Immature natural killer cell (primary cell): ENCODE measurements at regions not wholly inside any gene's neighbourhood (a gene's known extent, or its start where the extent isn't known, plus 50 kb on each side); places are given as distances from the start of the nearest gene placed in this dataset.
A peak's percentile ranks its signal among the peaks of the same experiment; 100 is the strongest.
"Not testable (repeated sequence)": the region's sequence is repeated elsewhere in the genome, so short reads cannot be mapped to it uniquely, and the experiment has no call there.

Source experiments
- DNase-seq, 3 donors: peaks; one replicate each; pipeline ENCODE4 v3.0.0; 2022; ENCODE audit warnings: mixed read lengths in 1 of 3
- H3K27ac Mint-ChIP-seq, 6 donors: one replicate each; pipeline ENCODE4 v1.8.0; 2020; ENCODE audit warnings: mixed read lengths in 6 of 6, mild to moderate bottlenecking in 5 of 6, inconsistent platforms in 4 of 6, moderate library complexity in 3 of 6
- H3K27me3 Mint-ChIP-seq, 3 donors: one replicate each; pipeline ENCODE4 v1.8.0; 2020 to 2021; ENCODE audit warnings: low read depth in 3 of 3, mild to moderate bottlenecking in 3 of 3, mixed read lengths in 3 of 3, moderate library complexity in 3 of 3, inconsistent platforms in 1 of 3
- H3K36me3 Mint-ChIP-seq, 3 donors: one replicate each; pipeline ENCODE4 v1.8.0; 2020; ENCODE audit warnings: mixed read lengths in 3 of 3, inconsistent platforms in 2 of 3, mild to moderate bottlenecking in 2 of 3
- H3K4me1 Mint-ChIP-seq, 2 donors: one replicate each; pipeline ENCODE4 v1.8.0; 2020; ENCODE audit warnings: inconsistent platforms in 2 of 2, mild to moderate bottlenecking in 2 of 2, mixed read lengths in 2 of 2, moderate library complexity in 1 of 2
- H3K4me3 Mint-ChIP-seq, 5 donors: one replicate each; pipeline ENCODE4 v1.8.0; 2020; ENCODE audit warnings: mild to moderate bottlenecking in 5 of 5, mixed read lengths in 5 of 5, inconsistent platforms in 3 of 5, moderate library complexity in 3 of 5
- H3K9me3 Mint-ChIP-seq, 6 donors: one replicate each; pipeline ENCODE4 v1.8.0; 2020; ENCODE audit warnings: mild to moderate bottlenecking in 6 of 6, mixed read lengths in 6 of 6, inconsistent platforms in 4 of 6, moderate library complexity in 3 of 6

GRCh38 chr1:244297616-244298015, 154.1 kb downstream of the ADSS2 start:
- H3K27ac Mint-ChIP-seq = peak overlapping the region in 4 of 6 donors; percentile 14 to 76 (median 65)
- H3K4me3 Mint-ChIP-seq = peak overlapping the region in 2 of 5 donors; percentile 7 to 29
- no peaks in the 10 kb centered on the region for H3K9me3 Mint-ChIP-seq
- H3K36me3 Mint-ChIP-seq = peaks cover 3 to 12% (median 4%) of the 10 kb centered on the region in 3 donors
- H3K27me3 Mint-ChIP-seq = peaks cover 0 to 2% (median 2%) of the 10 kb centered on the region in 3 donors
- H3K4me1 Mint-ChIP-seq = peaks cover 29 to 56% of the 10 kb centered on the region in 2 donors
- peak in 2 of 3 donors; percentile 25 to 28 for DNase-seq

GRCh38 chr1:244300029-244300375, 151.7 kb downstream of the ADSS2 start:
- DNase-seq, H3K9me3 Mint-ChIP-seq, H3K27me3 Mint-ChIP-seq, H3K36me3 Mint-ChIP-seq: not testable (repeated sequence)
- H3K4me3 Mint-ChIP-seq = peak overlapping the region; percentile 83 to 91 (median 85)
- peak overlapping the region in 5 of 6 donors; percentile 88 to 97 (median 95) for H3K27ac Mint-ChIP-seq
- peaks cover 45 to 73% of the 10 kb centered on the region in 2 donors for H3K4me1 Mint-ChIP-seq

GRCh38 chr1:244301595-244302130, 150.0 kb downstream of the ADSS2 start:
- DNase-seq = no peak
- Mint-ChIP-seq H3K27me3 (peaks cover 2% of the 10 kb centered on the region in 3 donors), H3K27ac (peak overlapping the region; percentile 31 to 79 (median 46)), H3K4me3 (peak overlapping the region in 4 of 5 donors; percentile 6 to 50 (median 31)), H3K9me3 (no peaks in the 10 kb centered on the region), H3K36me3 (no peaks in the 10 kb centered on the region), H3K4me1 (peaks cover 48 to 79% of the 10 kb centered on the region in 2 donors)

- no peak for DNase-seq
- peak overlapping the region; percentile 13 to 70 (median 42) for H3K27ac Mint-ChIP-seq
- peaks cover 2% of the 10 kb centered on the region in 3 donors for H3K27me3 Mint-ChIP-seq
- H3K36me3 Mint-ChIP-seq = peaks cover 0 to 4% (median 2%) of the 10 kb centered on the region in 3 donors
- H3K9me3 Mint-ChIP-seq = no peaks in the 10 kb centered on the region
- no peak overlapping the region for H3K4me3 Mint-ChIP-seq
- peaks cover 46 to 74% of the 10 kb centered on the region in 2 donors for H3K4me1 Mint-ChIP-seq
Measured at GRCh38 chr1:244302876-244303609, 148.7 kb downstream of the ADSS2 start.

- peaks cover 46 to 74% of the 10 kb centered on the region in 2 donors for H3K4me1 Mint-ChIP-seq
- no peaks in the 10 kb centered on the region for H3K9me3 Mint-ChIP-seq
- H3K27me3 Mint-ChIP-seq = peaks cover 0 to 2% (median 2%) of the 10 kb centered on the region in 3 donors
- peak overlapping the region in 1 of 6 donors; percentile 77 for H3K27ac Mint-ChIP-seq
- no peak overlapping the region for H3K4me3 Mint-ChIP-seq
- peaks cover 4 to 10% (median 7%) of the 10 kb centered on the region in 3 donors for H3K36me3 Mint-ChIP-seq
- no peak for DNase-seq
Measured at GRCh38 chr1:244303610-244303969, 148.1 kb downstream of the ADSS2 start.

- Mint-ChIP-seq H3K27me3 (peaks cover 0 to 2% (median 2%) of the 10 kb centered on the region in 3 donors), H3K27ac (peak overlapping the region in 5 of 6 donors; percentile 21 to 68 (median 39))
Measured at GRCh38 chr1:244304156-244304555, 147.6 kb downstream of the ADSS2 start.

GRCh38 chr1:244304656-244305055, 147.1 kb downstream of the ADSS2 start:
- H3K27me3 Mint-ChIP-seq = peaks cover 0 to 2% (median 2%) of the 10 kb centered on the region in 3 donors
- peak overlapping the region; percentile 7 to 68 (median 30) for H3K27ac Mint-ChIP-seq
- H3K9me3 Mint-ChIP-seq = no peaks in the 10 kb centered on the region
- H3K36me3 Mint-ChIP-seq = peaks cover 10 to 11% (median 10%) of the 10 kb centered on the region in 3 donors
- peaks cover 47 to 76% of the 10 kb centered on the region in 2 donors for H3K4me1 Mint-ChIP-seq
- no peak for DNase-seq
- no peak overlapping the region for H3K4me3 Mint-ChIP-seq

More at GRCh38 chr1:244304156-244304555, 147.6 kb downstream of the ADSS2 start:
- Mint-ChIP-seq H3K4me1 (peaks cover 47 to 76% of the 10 kb centered on the region in 2 donors), H3K36me3 (peaks cover 6 to 11% (median 10%) of the 10 kb centered on the region in 3 donors), H3K9me3 (no peaks in the 10 kb centered on the region), H3K4me3 (no peak overlapping the region)
- DNase-seq = no peak

- H3K27ac Mint-ChIP-seq = peak overlapping the region in 4 of 6 donors; percentile 32 to 81 (median 72)
- H3K9me3 Mint-ChIP-seq = no peaks in the 10 kb centered on the region
- peaks cover 48 to 78% of the 10 kb centered on the region in 2 donors for H3K4me1 Mint-ChIP-seq
- H3K4me3 Mint-ChIP-seq = no peak overlapping the region
- H3K27me3 Mint-ChIP-seq = peaks cover 0 to 2% (median 2%) of the 10 kb centered on the region in 3 donors
- peaks cover 10 to 14% (median 13%) of the 10 kb centered on the region in 3 donors for H3K36me3 Mint-ChIP-seq
- DNase-seq = no peak
Measured at GRCh38 chr1:244305776-244306341, 145.8 kb downstream of the ADSS2 start.

GRCh38 chr1:244306544-244306943, 145.2 kb downstream of the ADSS2 start:
- peaks cover 16 to 21% (median 17%) of the 10 kb centered on the region in 3 donors for H3K36me3 Mint-ChIP-seq
- peaks cover 49 to 81% of the 10 kb centered on the region in 2 donors for H3K4me1 Mint-ChIP-seq
- no peak overlapping the region for H3K4me3 Mint-ChIP-seq
- H3K27ac Mint-ChIP-seq = peak overlapping the region in 3 of 6 donors; percentile 71 to 81 (median 72)
- DNase-seq = no peak
- no peaks in the 10 kb centered on the region for H3K9me3 Mint-ChIP-seq
- peaks cover 0 to 2% (median 0%) of the 10 kb centered on the region in 3 donors for H3K27me3 Mint-ChIP-seq

GRCh38 chr1:244309191-244309590, 142.5 kb downstream of the ADSS2 start:
- DNase-seq, H3K9me3 Mint-ChIP-seq, H3K4me3 Mint-ChIP-seq, H3K27me3 Mint-ChIP-seq: not testable (repeated sequence)
- H3K27ac Mint-ChIP-seq = peak overlapping the region in 3 of 6 donors; percentile 27 to 68 (median 29)
- H3K4me1 Mint-ChIP-seq = peaks cover 58 to 76% of the 10 kb centered on the region in 2 donors
- H3K36me3 Mint-ChIP-seq = peaks cover 17 to 30% (median 28%) of the 10 kb centered on the region in 3 donors

GRCh38 chr1:244311784-244312532, 139.8 kb downstream of the ADSS2 start:
- peaks cover 23 to 42% (median 28%) of the 10 kb centered on the region in 3 donors for H3K36me3 Mint-ChIP-seq
- peaks cover 0 to 4% (median 0%) of the 10 kb centered on the region in 3 donors for H3K27me3 Mint-ChIP-seq
- no peaks in the 10 kb centered on the region for H3K9me3 Mint-ChIP-seq
- no peak overlapping the region for H3K4me3 Mint-ChIP-seq
- H3K27ac Mint-ChIP-seq = peak overlapping the region in 5 of 6 donors; percentile 31 to 79 (median 64)
- peaks cover 69 to 83% of the 10 kb centered on the region in 2 donors for H3K4me1 Mint-ChIP-seq
- no peak for DNase-seq

- peaks cover 0 to 4% (median 0%) of the 10 kb centered on the region in 3 donors for H3K27me3 Mint-ChIP-seq
- H3K4me3 Mint-ChIP-seq = no peak overlapping the region
- no peak for DNase-seq
- H3K4me1 Mint-ChIP-seq = peaks cover 74 to 85% of the 10 kb centered on the region in 2 donors
- H3K27ac Mint-ChIP-seq = peak overlapping the region in 2 of 6 donors; percentile 74 to 76
- no peaks in the 10 kb centered on the region for H3K9me3 Mint-ChIP-seq
- H3K36me3 Mint-ChIP-seq = peaks cover 16 to 37% (median 27%) of the 10 kb centered on the region in 3 donors
Measured at GRCh38 chr1:244313346-244313745, 138.4 kb downstream of the ADSS2 start.

GRCh38 chr1:244314921-244315559, 136.7 kb downstream of the ADSS2 start:
- Mint-ChIP-seq H3K4me1 (peaks cover 79 to 89% of the 10 kb centered on the region in 2 donors), H3K9me3 (no peaks in the 10 kb centered on the region), H3K27ac (peak overlapping the region; percentile 19 to 93 (median 76)), H3K4me3 (peak overlapping the region in 2 of 5 donors; percentile 16 to 47), H3K36me3 (peaks cover 12 to 32% (median 18%) of the 10 kb centered on the region in 3 donors), H3K27me3 (peaks cover 0 to 12% (median 7%) of the 10 kb centered on the region in 3 donors)
- no peak for DNase-seq
